ENCODE measurements at regions not wholly inside any gene's neighbourhood (a gene's known extent, or its start where the extent isn't known, plus 50 kb on each side); places are given as distances from the start of the nearest gene placed in this dataset.
A peak's percentile ranks its signal among the peaks of the same experiment; 100 is the strongest.

GRCh38 chr3:163946785-163947184 lies 1131.5 kb downstream of the SI start:
- peaks cover 10% of the 10 kb centered on the region for H3K9me3 Mint-ChIP-seq

GRCh38 chr3:163943664-163944063 lies 1134.6 kb downstream of the SI start:
- no peak for DNase-seq (ENCODE audit: low read depth, low spot score)
- peaks cover 4% of the 10 kb centered on the region for H3K36me3 Mint-ChIP-seq (ENCODE audit: low read depth)
- H3K4me3 Mint-ChIP-seq: no peak overlapping the region
- no peak overlapping the region for H3K27ac Mint-ChIP-seq (ENCODE audit: unreplicated experiment)
- no peak for TF ChIP-seq CTCF (conservative IDR thresholded peaks at IDR 0.05)
- H3K27me3 Mint-ChIP-seq (ENCODE audit: low read depth): no peaks in the 10 kb centered on the region
- H3K4me1 Mint-ChIP-seq: no peaks in the 10 kb centered on the region
- H3K9me3 Mint-ChIP-seq: peaks cover 10% of the 10 kb centered on the region

More at GRCh38 chr3:163946785-163947184, 1131.5 kb downstream of the SI start:
- no peaks in the 10 kb centered on the region for H3K27me3 Mint-ChIP-seq (ENCODE audit: low read depth)
- DNase-seq (ENCODE audit: low read depth, low spot score): no peak
- H3K4me1 Mint-ChIP-seq: no peaks in the 10 kb centered on the region
- peaks cover 4% of the 10 kb centered on the region for H3K36me3 Mint-ChIP-seq (ENCODE audit: low read depth)
- H3K4me3 Mint-ChIP-seq: no peak overlapping the region
- H3K27ac Mint-ChIP-seq (ENCODE audit: unreplicated experiment): no peak overlapping the region
- TF ChIP-seq CTCF (conservative IDR thresholded peaks at IDR 0.05): no peak

- H3K36me3 Mint-ChIP-seq (ENCODE audit: low read depth): peaks cover 4% of the 10 kb centered on the region
- peaks cover 10% of the 10 kb centered on the region for H3K9me3 Mint-ChIP-seq
- H3K27ac Mint-ChIP-seq (ENCODE audit: unreplicated experiment): no peak overlapping the region
- TF ChIP-seq CTCF (conservative IDR thresholded peaks at IDR 0.05): peak; percentile 19
- no peaks in the 10 kb centered on the region for H3K4me1 Mint-ChIP-seq
- no peak for DNase-seq (ENCODE audit: low read depth, low spot score)
- no peaks in the 10 kb centered on the region for H3K27me3 Mint-ChIP-seq (ENCODE audit: low read depth)
- no peak overlapping the region for H3K4me3 Mint-ChIP-seq
Measured at GRCh38 chr3:163939926-163940325, 1138.4 kb downstream of the SI start.

- Mint-ChIP-seq H3K27ac (ENCODE audit: unreplicated experiment) (no peak overlapping the region), H3K9me3 (no peaks in the 10 kb centered on the region), H3K4me3 (no peak overlapping the region), H3K27me3 (ENCODE audit: low read depth) (no peaks in the 10 kb centered on the region), H3K4me1 (no peaks in the 10 kb centered on the region), H3K36me3 (ENCODE audit: low read depth) (no peaks in the 10 kb centered on the region)
- TF ChIP-seq CTCF (conservative IDR thresholded peaks at IDR 0.05): no peak
- no peak for DNase-seq (ENCODE audit: low read depth, low spot score)
Measured at GRCh38 chr3:163936543-163936942, 1141.8 kb downstream of the SI start.

GRCh38 chr3:163935411-163935810 lies 1142.9 kb downstream of the SI start:
- H3K27me3 Mint-ChIP-seq (ENCODE audit: low read depth): no peaks in the 10 kb centered on the region
- H3K9me3 Mint-ChIP-seq: no peaks in the 10 kb centered on the region
- H3K27ac Mint-ChIP-seq (ENCODE audit: unreplicated experiment): no peak overlapping the region
- H3K36me3 Mint-ChIP-seq (ENCODE audit: low read depth): no peaks in the 10 kb centered on the region
- DNase-seq (ENCODE audit: low read depth, low spot score): no peak
- TF ChIP-seq CTCF (conservative IDR thresholded peaks at IDR 0.05): no peak
- no peaks in the 10 kb centered on the region for H3K4me1 Mint-ChIP-seq
- no peak overlapping the region for H3K4me3 Mint-ChIP-seq

Measured in neural crest cell (in vitro differentiated cells).